NCI-H2196 treated with DMSO at 0.1 percent for 48 hours (cell line): ENCODE measurements at regions not wholly inside any gene's neighbourhood (a gene's known extent, or its start where the extent isn't known, plus 50 kb on each side); places are given as distances from the start of the nearest gene placed in this dataset.

ENCODE experiments used
- DNase-seq: peaks from one replicate; lab custom pipeline; 2025; ENCODE audit not compliant: unreplicated experiment; lab: John Stamatoyannopoulos, UW

DNA sequence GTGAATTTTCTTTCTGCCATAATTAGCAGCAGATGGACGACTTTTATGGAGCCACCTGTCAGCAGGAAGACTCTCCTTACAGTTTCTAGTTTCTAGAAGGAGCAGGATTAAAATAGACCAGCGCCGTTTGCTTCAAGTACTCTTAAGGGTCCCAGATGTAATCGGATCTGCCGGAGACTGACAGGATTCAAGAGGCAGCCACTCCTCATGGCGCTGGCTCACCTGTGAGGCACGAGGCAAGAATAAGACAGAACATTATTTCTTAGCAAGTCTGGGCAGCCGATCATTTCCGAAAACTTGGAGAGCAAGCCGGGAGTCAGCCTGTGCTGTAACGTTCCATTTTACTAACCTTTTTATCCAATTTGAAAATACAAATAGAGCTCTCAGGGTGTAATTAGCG lies 410.4 kb upstream of the RORA start:
- no peak for DNase-seq

- no peak for DNase-seq
These were observed 405.7 kb upstream of the RORA start for GRCh38 chr15:61634837-61635236.

DNA sequence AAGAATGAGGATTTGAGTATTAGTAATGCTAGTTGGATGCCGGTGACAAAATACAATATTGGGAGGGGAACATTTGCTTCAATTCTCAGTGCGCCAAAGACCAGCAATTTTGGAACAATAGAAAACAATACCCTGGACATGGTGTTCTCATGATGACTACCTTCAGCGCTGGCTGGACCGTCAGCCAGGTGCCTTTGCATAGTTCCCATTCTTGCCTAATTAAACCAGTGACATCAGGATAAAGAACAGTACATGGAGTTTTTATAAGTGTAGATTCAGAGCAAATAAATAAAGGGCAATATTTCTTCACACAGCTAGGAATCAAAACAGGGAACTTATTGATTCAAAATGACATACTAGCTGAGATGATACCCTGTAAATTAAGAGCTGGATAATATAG lies 404.8 kb upstream of the RORA start:
- no peak for DNase-seq

DNA sequence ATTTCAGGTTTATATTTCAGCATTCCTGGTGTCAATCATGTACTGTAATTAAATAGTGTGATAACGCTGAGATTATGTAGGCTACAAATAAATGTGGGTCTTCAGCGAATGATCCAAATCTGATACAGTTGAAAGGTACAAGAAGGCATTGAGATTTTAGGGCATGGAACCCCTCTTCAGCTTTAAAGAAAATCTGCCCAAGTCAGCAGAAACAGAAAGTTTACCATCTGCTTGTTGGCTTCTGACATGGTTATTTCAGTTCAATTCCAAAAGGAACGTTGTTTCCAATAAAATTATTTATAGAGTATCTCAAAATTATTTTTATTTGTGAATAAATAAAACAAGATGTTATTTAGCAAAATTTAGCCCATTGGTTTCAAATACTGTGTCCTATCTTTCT lies 400.2 kb upstream of the RORA start:
- no peak for DNase-seq

GRCh38 chr15:61624950-61625349 lies 395.8 kb upstream of the RORA start:
- DNase-seq: no peak

GRCh38 chr15:61623746-61624145 lies 394.6 kb upstream of the RORA start:
- DNase-seq: no peak

GRCh38 chr15:61621865-61622264 lies 392.8 kb upstream of the RORA start:
- no peak for DNase-seq

- peak; percentile 41 for DNase-seq
These were observed 392.0 kb upstream of the RORA start for GRCh38 chr15:61621146-61621545.

- no peak for DNase-seq
These were observed 391.0 kb upstream of the RORA start for GRCh38 chr15:61620151-61620550.

GRCh38 chr15:61613729-61614128 lies 384.6 kb upstream of the RORA start:
- no peak for DNase-seq

DNA sequence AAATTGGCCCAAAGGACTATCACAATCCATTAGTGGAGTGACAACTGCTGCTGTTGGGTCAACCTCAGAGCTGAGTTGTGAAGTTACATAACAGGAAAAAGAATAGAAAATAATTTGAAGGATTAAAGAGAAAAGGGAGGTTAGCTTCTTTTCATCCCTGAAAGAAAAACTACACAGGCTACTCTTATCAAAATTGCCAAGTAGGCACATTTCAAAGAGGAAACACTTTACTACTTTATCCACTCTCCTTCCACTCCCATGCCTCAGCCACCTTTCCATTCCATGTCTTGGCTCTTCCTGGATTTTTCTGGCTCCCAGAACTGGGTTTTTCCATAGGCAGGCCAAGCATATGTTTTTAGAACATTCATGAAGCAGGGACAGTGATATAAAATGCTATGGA lies 384.0 kb upstream of the RORA start:
- DNase-seq: no peak

DNA sequence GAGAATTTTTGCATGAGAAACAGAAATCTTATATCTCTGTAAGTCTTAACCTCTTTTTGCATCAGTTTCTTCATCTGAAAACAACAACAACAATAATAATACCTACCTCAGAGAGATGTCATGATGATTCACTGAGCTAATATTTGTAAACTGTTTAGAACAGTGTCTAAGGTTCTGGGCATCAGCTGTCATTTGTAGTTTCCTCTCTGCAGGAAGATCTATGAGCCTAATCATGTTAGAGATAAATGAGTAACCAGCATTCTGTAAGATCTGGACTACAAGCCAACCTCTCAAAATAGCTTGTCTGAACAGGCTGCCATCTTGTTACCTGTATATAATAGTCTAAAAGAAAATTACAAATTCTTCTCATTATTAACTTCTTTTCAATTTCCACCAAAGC lies 383.0 kb upstream of the RORA start:
- DNase-seq: no peak

DNA sequence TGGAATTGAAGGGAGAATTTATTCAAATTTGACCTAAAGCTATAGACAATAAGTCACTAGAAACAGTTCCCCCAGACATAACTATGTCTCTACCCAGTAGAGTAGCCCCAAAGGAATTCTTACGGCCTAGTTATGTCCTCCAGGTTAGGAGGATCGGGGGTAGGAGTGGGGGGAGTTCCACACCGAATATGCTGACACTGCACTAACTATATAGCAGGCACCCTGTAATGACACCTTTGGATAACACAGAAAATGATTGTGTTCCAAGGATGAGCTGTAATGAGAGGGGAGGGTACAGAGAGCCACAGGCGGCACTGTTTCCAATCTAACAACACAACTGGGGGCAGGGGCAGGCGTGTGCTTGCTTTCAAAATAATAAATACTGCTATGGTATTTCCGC lies 376.2 kb upstream of the RORA start:
- DNase-seq: no peak

GRCh38 chr15:61598655-61599054 lies 369.6 kb upstream of the RORA start:
- DNase-seq: no peak

DNA sequence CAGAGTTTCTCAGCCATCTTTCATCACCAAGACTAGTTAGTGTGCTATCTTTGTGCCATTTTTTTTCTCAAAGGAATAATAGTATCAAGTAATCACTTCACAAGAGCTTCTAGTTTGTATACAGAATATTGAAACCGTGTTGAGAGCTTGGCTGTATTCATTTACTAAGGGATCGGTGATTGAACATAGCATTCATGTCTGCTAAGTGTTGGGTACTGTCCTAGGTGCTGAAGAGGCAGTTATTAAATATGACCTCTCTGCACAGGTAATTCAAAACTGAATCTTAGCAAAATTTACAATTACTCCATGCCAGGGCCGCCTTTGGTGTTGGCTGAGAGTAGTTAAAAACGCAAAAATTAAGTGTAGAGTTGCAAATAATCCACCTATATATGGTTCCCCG lies 355.3 kb upstream of the RORA start:
- DNase-seq: no peak

- DNase-seq: no peak
These were observed 353.0 kb upstream of the RORA start for GRCh38 chr15:61582092-61582491.

- DNase-seq: no peak
These were observed 346.5 kb upstream of the RORA start for GRCh38 chr15:61575597-61575996.

- DNase-seq: no peak
These were observed 341.9 kb upstream of the RORA start for GRCh38 chr15:61571026-61571425.

GRCh38 chr15:61564785-61565184 lies 335.7 kb upstream of the RORA start:
- DNase-seq: no peak

GRCh38 chr15:61558172-61559136 lies 329.4 kb upstream of the RORA start:
- no peak for DNase-seq

GRCh38 chr15:61556037-61556648 lies 327.0 kb upstream of the RORA start:
- no peak for DNase-seq

- DNase-seq: no peak
These were observed 320.6 kb upstream of the RORA start for GRCh38 chr15:61549727-61550126.

GRCh38 chr15:61545763-61546162 lies 316.7 kb upstream of the RORA start:
- DNase-seq: no peak
